ENCODE measurements at regions not wholly inside any gene's neighbourhood (a gene's known extent, or its start where the extent isn't known, plus 50 kb on each side); places are given as distances from the start of the nearest gene placed in this dataset.
"Not testable (repeated sequence)": the region's sequence is repeated elsewhere in the genome, so short reads cannot be mapped to it uniquely, and the experiment has no call there.

DNA sequence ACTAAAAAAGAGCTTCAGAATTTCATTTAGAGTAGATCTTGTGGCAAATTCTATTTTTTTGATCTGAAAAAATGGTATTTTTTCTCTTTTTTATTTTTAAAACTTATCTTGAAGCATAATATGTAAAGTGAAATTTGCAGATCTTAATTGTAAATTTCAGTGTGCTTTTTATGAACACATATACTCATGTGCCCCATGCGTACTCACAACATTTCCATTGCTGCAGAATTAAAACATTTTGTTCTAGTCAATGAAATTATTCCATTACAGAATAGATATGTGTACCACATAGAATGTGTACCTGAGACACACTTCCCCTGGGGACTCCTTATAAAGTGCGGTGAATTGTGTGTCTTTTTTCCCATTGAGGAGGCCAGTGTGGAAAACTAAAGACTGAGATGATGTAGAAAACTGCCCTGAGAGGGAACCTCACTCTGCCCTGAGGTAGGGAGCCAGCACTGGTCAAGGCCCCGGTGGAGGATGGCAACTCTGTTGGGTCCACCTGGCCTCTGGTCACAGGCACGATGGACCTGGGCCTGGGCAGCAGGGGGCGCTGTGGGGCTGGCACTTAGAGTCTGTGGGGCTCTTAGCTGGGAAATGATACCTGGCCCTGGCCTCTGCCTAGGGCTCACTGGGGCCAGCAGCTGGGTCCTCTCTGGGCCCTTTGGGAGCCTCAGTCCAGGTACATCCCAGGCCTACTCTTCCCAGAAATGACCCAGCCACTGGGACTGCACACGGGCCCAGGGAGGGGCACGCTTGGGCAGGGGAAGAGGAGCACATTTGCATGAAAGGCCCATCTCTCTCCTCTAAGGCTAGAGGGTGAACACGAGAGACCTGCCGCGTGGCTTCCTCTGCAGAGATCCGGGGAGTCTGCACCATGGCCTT, 77.9 kb upstream of the TOP3B start:
- H3K4me3 ChIP-seq (ENCODE audit: low read depth, low read length) = no peak overlapping the region
- H3K27me3 ChIP-seq (ENCODE audit: control insufficient read depth, insufficient read depth, low read length) = peaks cover 3% of the 10 kb centered on the region
- peak; percentile 91 for TF ChIP-seq CTCF (IDR thresholded peaks at IDR 0.05; ENCODE audit: insufficient read depth, low read length, poor library complexity, severe bottlenecking)
- no peaks in the 10 kb centered on the region for H3K36me3 ChIP-seq (ENCODE audit: control insufficient read depth, insufficient read depth, low read length)
- DNase-seq (ENCODE audit: low read depth) = no peak

DNA sequence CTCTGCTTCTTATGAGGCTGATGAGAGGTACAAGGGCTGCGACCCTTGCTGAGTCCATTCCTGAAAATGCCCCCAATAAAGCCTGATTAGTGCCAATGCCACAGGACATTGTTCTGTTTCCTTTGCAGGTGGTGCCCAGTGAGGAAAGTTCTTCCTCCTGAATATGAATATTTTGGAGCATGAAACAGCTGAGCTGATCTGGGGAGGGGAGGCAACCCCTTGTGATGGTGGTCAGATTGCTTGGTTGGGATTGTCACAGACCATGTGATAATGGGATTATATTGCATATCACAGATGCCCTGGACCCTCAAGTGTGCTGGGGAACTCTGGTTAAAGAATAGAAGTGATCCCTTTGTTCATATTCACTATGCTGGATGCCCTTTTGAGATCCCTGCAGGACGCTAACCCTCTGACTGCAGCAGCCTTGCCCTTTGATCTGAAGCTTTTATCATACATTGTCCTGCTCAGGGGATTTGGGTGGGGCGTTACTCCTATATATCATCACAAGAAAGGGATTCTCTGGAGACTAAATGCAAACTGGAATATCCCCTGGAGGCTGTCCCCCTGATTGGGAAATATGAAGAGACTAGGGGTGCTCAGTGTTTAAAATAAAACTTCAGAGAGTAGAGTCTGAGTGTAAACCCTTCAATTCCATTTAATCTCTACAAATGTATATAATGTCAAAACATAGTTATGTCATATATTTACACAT, 76.9 kb upstream of the TOP3B start:
- Histone ChIP-seq H3K27me3 (ENCODE audit: control insufficient read depth, insufficient read depth, low read length) (peaks cover 3% of the 10 kb centered on the region), H3K4me3 (ENCODE audit: low read depth, low read length) (no peak overlapping the region), H3K36me3 (ENCODE audit: control insufficient read depth, insufficient read depth, low read length) (no peaks in the 10 kb centered on the region)
- no peak for TF ChIP-seq CTCF (IDR thresholded peaks at IDR 0.05; ENCODE audit: insufficient read depth, low read length, poor library complexity, severe bottlenecking)
- no peak for DNase-seq (ENCODE audit: low read depth)

GRCh38 chr22:22058633-22059290, 76.2 kb upstream of the TOP3B start:
- no peak overlapping the region for H3K4me3 ChIP-seq (ENCODE audit: low read depth, low read length)
- no peaks in the 10 kb centered on the region for H3K36me3 ChIP-seq (ENCODE audit: control insufficient read depth, insufficient read depth, low read length)
- peaks cover 3% of the 10 kb centered on the region for H3K27me3 ChIP-seq (ENCODE audit: control insufficient read depth, insufficient read depth, low read length)
- no peak for DNase-seq (ENCODE audit: low read depth)
- no peak for TF ChIP-seq CTCF (IDR thresholded peaks at IDR 0.05; ENCODE audit: insufficient read depth, low read length, poor library complexity, severe bottlenecking)

- Histone ChIP-seq H3K36me3 (ENCODE audit: control insufficient read depth, insufficient read depth, low read length) (no peaks in the 10 kb centered on the region), H3K4me3 (ENCODE audit: low read depth, low read length) (no peak overlapping the region), H3K27me3 (ENCODE audit: control insufficient read depth, insufficient read depth, low read length) (peaks cover 3% of the 10 kb centered on the region)
- no peak for TF ChIP-seq CTCF (IDR thresholded peaks at IDR 0.05; ENCODE audit: insufficient read depth, low read length, poor library complexity, severe bottlenecking)
- DNase-seq (ENCODE audit: low read depth) = no peak
These were observed 75.2 kb upstream of the TOP3B start for GRCh38 chr22:22057617-22058378.

DNA sequence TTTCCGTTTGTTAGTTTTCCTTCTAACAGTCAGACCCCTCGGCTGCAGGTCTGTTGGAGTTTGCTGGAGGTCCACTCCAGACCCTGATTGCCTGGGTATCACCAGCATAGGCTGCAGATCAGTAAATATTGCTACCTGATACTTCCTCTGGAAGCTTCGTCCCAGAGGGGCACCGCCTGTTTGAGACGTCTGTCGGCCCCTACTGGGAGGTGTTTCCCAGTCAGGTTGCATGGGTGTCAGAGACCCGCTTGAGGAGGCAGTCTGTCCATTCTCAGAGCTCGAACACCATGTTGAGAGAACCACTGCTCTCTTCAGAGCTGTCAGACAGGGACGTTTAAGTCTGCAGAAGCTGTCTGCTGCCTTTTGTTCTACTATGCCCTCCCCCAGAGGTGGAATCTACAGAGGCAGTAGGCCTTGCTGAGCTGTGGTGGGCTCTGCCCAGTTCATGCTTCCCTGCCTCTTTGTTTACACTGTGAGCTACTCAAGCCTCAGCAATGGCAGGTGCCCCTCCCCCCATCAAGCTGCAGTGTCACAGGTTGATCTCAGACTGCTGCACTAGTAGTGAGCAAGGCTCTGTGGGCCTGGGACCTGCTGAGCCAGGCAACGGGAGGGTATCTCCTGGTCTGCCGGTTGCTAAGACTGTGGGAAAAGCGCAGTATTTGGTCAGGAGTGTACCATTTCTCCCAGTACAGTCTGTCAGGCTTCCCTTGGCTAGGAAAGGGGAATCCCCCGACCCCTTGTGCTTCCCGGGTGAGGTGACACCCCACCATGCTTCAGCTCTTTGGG, 74.4 kb upstream of the TOP3B start:
- H3K4me3 ChIP-seq (ENCODE audit: low read depth, low read length); H3K27me3 ChIP-seq (ENCODE audit: control insufficient read depth, insufficient read depth, low read length); H3K36me3 ChIP-seq (ENCODE audit: control insufficient read depth, insufficient read depth, low read length); DNase-seq (ENCODE audit: low read depth): not testable (repeated sequence)

- not testable (repeated sequence) for H3K36me3 ChIP-seq (ENCODE audit: control insufficient read depth, insufficient read depth, low read length); DNase-seq (ENCODE audit: low read depth); H3K27me3 ChIP-seq (ENCODE audit: control insufficient read depth, insufficient read depth, low read length); H3K4me3 ChIP-seq (ENCODE audit: low read depth, low read length)
These were observed 70.1 kb upstream of the TOP3B start for GRCh38 chr22:22052548-22053139.

DNA sequence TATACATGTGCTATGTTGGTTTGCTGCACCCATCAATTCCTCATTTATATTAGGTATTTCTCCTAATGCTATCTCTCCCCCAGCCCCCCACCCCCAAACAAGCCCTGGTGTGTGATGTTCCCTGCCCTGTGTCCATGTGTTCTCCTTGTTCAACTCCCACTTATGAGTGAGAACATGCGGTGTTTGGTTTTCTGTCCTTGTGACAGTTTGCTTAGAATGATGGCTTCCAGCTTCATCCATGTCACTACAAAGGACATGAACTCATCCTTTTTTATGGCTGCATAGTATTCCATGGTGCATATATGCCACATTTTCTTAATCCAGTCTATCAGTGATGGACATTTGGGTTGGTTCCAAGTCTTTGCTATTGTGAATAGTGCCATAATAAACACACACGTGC, 68.4 kb upstream of the TOP3B start:
- H3K4me3 ChIP-seq (ENCODE audit: low read depth, low read length) = not testable (repeated sequence)

More for the DNA sequence above, 68.4 kb upstream of the TOP3B start:
- not testable (repeated sequence) for DNase-seq (ENCODE audit: low read depth); H3K27me3 ChIP-seq (ENCODE audit: control insufficient read depth, insufficient read depth, low read length); H3K36me3 ChIP-seq (ENCODE audit: control insufficient read depth, insufficient read depth, low read length)

Data from kidney epithelial cell (primary cell).